Loucy (cell line): ENCODE measurements at regions not wholly inside any gene's neighbourhood (a gene's known extent, or its start where the extent isn't known, plus 50 kb on each side); places are given as distances from the start of the nearest gene placed in this dataset.

Experiments used
- H2AFZ ChIP-seq: fragments of 200-600 bp; sonication (generic); 2 replicates; pipeline ENCODE4 v1.6.0; 2016; ENCODE audit warnings: antibody characterized with exemption, mild to moderate bottlenecking, low read length, moderate library complexity
- H3F3A ChIP-seq: fragments of 200-600 bp; 2 replicates; pipeline ENCODE4 v1.6.0; 2016; ENCODE audit warnings: antibody characterized with exemption, low read depth, mild to moderate bottlenecking
- H3K27me3 ChIP-seq: fragments of 200-600 bp; sonication (generic); 2 replicates; pipeline ENCODE4 v1.6.1; 2014; ENCODE audit warnings: low read length, mild to moderate bottlenecking; ENCODE audit not compliant: insufficient read depth, poor library complexity, severe bottlenecking
- H3K36me3 ChIP-seq: fragments of 200-600 bp; sonication (generic); 2 replicates; pipeline ENCODE4 v1.6.1; 2016; ENCODE audit warnings: low read length; ENCODE audit not compliant: insufficient read depth
- H3K4me1 ChIP-seq: fragments of 200-600 bp; sonication (generic); 2 replicates; pipeline ENCODE4 v1.5.1; 2014; ENCODE audit warnings: low read length, mild to moderate bottlenecking; ENCODE audit not compliant: insufficient read depth, poor library complexity, severe bottlenecking
- H3K4me2 ChIP-seq: fragments of 200-600 bp; sonication (generic); 2 replicates; pipeline ENCODE4 v1.6.0; 2014; ENCODE audit warnings: antibody characterized with exemption, low read length, low read depth, mild to moderate bottlenecking; ENCODE audit not compliant: poor library complexity, severe bottlenecking
- H3K4me3 ChIP-seq: fragments of 200-600 bp; sonication (generic); 2 replicates; pipeline ENCODE4 v1.5.1; 2014; ENCODE audit warnings: low read length, mild to moderate bottlenecking, mixed read lengths; ENCODE audit not compliant: poor library complexity, severe bottlenecking
- H3K79me2 ChIP-seq: fragments of 200-600 bp; sonication (generic); 2 replicates; pipeline ENCODE4 v1.6.1; 2014; ENCODE audit warnings: low read length; ENCODE audit not compliant: insufficient read depth
- H3K9ac ChIP-seq: fragments of 200-600 bp; sonication (generic); 2 replicates; pipeline ENCODE4 v1.6.0; 2014; ENCODE audit warnings: mild to moderate bottlenecking, low read depth, low read length, moderate library complexity; ENCODE audit not compliant: poor library complexity, severe bottlenecking
- H3K9me2 ChIP-seq: fragments of 200-600 bp; sonication (generic); replicated peaks from 2 replicates; pipeline ENCODE4 v1.6.1; 2016; ENCODE audit warnings: low read depth, low read length, mixed read lengths
- H3K9me3 ChIP-seq: fragments of 200-600 bp; sonication (generic); 2 replicates; pipeline ENCODE4 v1.6.1; 2014; ENCODE audit warnings: mild to moderate bottlenecking, antibody characterized with exemption, low read length, low read depth; ENCODE audit not compliant: insufficient read depth
- H4K20me1 ChIP-seq: fragments of 200-600 bp; sonication (generic); 2 replicates; pipeline ENCODE4 v1.6.0; 2014; ENCODE audit warnings: antibody characterized with exemption, low read length, mild to moderate bottlenecking; ENCODE audit not compliant: insufficient read depth, poor library complexity, severe bottlenecking
- CTCF ChIP-seq: fragments of 200-600 bp; sonication (generic); conservative IDR thresholded peaks from 2 replicates; pipeline ENCODE4 v1.5.1; 2014; ENCODE audit warnings: mild to moderate bottlenecking, antibody characterized with exemption, low read length
- EZH2phosphoT487 ChIP-seq: fragments of 200-600 bp; IDR thresholded peaks from 2 replicates; pipeline ENCODE4 v1.6.1; 2018; ENCODE audit warnings: antibody characterized with exemption, mild to moderate bottlenecking, moderate library complexity, borderline replicate concordance

- H3K4me3 ChIP-seq = no peak overlapping the region
- H3K9me2 ChIP-seq = no peaks in the 10 kb centered on the region
- no peaks in the 10 kb centered on the region for H4K20me1 ChIP-seq
- no peak overlapping the region for H3K4me2 ChIP-seq
- no peaks in the 10 kb centered on the region for H3K4me1 ChIP-seq
- H3K36me3 ChIP-seq = no peaks in the 10 kb centered on the region
- 0 out of 2 replicates have a peak overlapping the region, but pooled peaks have one; percentile 57 for H2AFZ ChIP-seq
- H3K79me2 ChIP-seq = no peaks in the 10 kb centered on the region
- H3K27me3 ChIP-seq = no peaks in the 10 kb centered on the region
- no peaks in the 10 kb centered on the region for H3K9me3 ChIP-seq
- TF ChIP-seq CTCF = no peak
- TF ChIP-seq EZH2phosphoT487 = no peak
- H3K9ac ChIP-seq = no peak overlapping the region
- no peaks in the 10 kb centered on the region for H3F3A ChIP-seq
Observed at GRCh38 chr18:66682855-66683322, 79.0 kb upstream of the CDH19 start.

GRCh38 chr18:66676699-66677098 lies 72.8 kb upstream of the CDH19 start:
- Histone ChIP-seq H3K4me2 (no peak overlapping the region), H3K4me1 (no peaks in the 10 kb centered on the region), H3K36me3 (no peaks in the 10 kb centered on the region), H3K9me2 (no peaks in the 10 kb centered on the region), H3F3A (no peaks in the 10 kb centered on the region), H2AFZ (no peak overlapping the region), H3K27me3 (no peaks in the 10 kb centered on the region), H3K79me2 (no peaks in the 10 kb centered on the region), H3K9me3 (no peaks in the 10 kb centered on the region), H3K9ac (no peak overlapping the region), H3K4me3 (no peak overlapping the region), H4K20me1 (no peaks in the 10 kb centered on the region)
- no peak for TF ChIP-seq EZH2phosphoT487
- no peak for TF ChIP-seq CTCF

- Histone ChIP-seq H2AFZ (no peak overlapping the region), H3K9me3 (no peaks in the 10 kb centered on the region), H3K9me2 (no peaks in the 10 kb centered on the region), H3K4me1 (no peaks in the 10 kb centered on the region), H4K20me1 (no peaks in the 10 kb centered on the region), H3K4me3 (no peak overlapping the region), H3K79me2 (no peaks in the 10 kb centered on the region), H3K9ac (no peak overlapping the region), H3K36me3 (no peaks in the 10 kb centered on the region), H3F3A (no peaks in the 10 kb centered on the region), H3K4me2 (no peak overlapping the region), H3K27me3 (no peaks in the 10 kb centered on the region)
- TF ChIP-seq EZH2phosphoT487 (no peak), CTCF (no peak)
Observed at GRCh38 chr18:66674286-66674685, 70.4 kb upstream of the CDH19 start.
